Urinary bladder (tissue), 3 donors: ENCODE measurements at regions not wholly inside any gene's neighbourhood (a gene's known extent, or its start where the extent isn't known, plus 50 kb on each side); places are given as distances from the start of the nearest gene placed in this dataset.

Experiments
- DNase-seq: peaks from one replicate; pipeline ENCODE4 v3.0.0-alpha.2; 2015; ENCODE audit errors: extremely low spot score
- H3K27ac ChIP-seq: one replicate; pipeline ENCODE4 v1.5.1; 2013; ENCODE audit warnings: low read depth, mild to moderate bottlenecking, moderate library complexity
- H3K36me3 ChIP-seq: one replicate; pipeline ENCODE4 v1.6.1; 2013; ENCODE audit warnings: mild to moderate bottlenecking, moderate library complexity; ENCODE audit not compliant: insufficient read depth
- H3K4me1 ChIP-seq: one replicate; pipeline ENCODE4 v1.6.1; 2013; ENCODE audit warnings: mild to moderate bottlenecking, moderate library complexity; ENCODE audit not compliant: insufficient read depth
- H3K4me3 ChIP-seq: one replicate; pipeline ENCODE4 v1.5.1; 2013; ENCODE audit warnings: low read depth, low read length
- WGBS: extraction: QIAGEN DNeasy Blood & Tissue Kit; methylation state at CpG from one replicate; pipeline ENCODE4 v1.1.7; 2013; 5-methylcytosine and 5-hydroxymethylcytosine counted together
- donor health status: healthy with polysubstance abuse.
- donor health status: healthy.

GRCh38 chr21:38167345-38167744 is 89.4 kb upstream of the KCNJ15 start:
- H3K4me3 ChIP-seq, result no peak overlapping the region
- no peaks in the 10 kb centered on the region for H3K36me3 ChIP-seq
- 91% methylated on average over 3 of the region's 3 CpGs for WGBS
- H3K27ac ChIP-seq, result no peak overlapping the region
- DNase-seq, result no peak
- no peaks in the 10 kb centered on the region for H3K4me1 ChIP-seq

GRCh38 chr21:38170283-38170682 is 86.5 kb upstream of the KCNJ15 start:
- no peak overlapping the region for H3K27ac ChIP-seq
- H3K4me1 ChIP-seq, result no peaks in the 10 kb centered on the region
- H3K4me3 ChIP-seq, result no peak overlapping the region
- DNase-seq, result no peak
- no peaks in the 10 kb centered on the region for H3K36me3 ChIP-seq
- 50% methylated on average over 2 of the region's 2 CpGs for WGBS

- H3K27ac ChIP-seq, result no peak overlapping the region
Measured at GRCh38 chr21:38170704-38171682, 85.8 kb upstream of the KCNJ15 start.

GRCh38 chr21:38171723-38172344 is 85.0 kb upstream of the KCNJ15 start:
- H3K4me1 ChIP-seq, result no peaks in the 10 kb centered on the region
- no peak overlapping the region for H3K27ac ChIP-seq
- DNase-seq, result no peak
- H3K4me3 ChIP-seq, result no peak overlapping the region
- WGBS, result 58% methylated on average over 12 of the region's 12 CpGs
- no peaks in the 10 kb centered on the region for H3K36me3 ChIP-seq

More at GRCh38 chr21:38170704-38171682, 85.8 kb upstream of the KCNJ15 start:
- no peaks in the 10 kb centered on the region for H3K4me1 ChIP-seq
- no peak for DNase-seq
- no peak overlapping the region for H3K4me3 ChIP-seq
- 61% methylated on average over 8 of the region's 8 CpGs for WGBS
- H3K36me3 ChIP-seq, result no peaks in the 10 kb centered on the region

GRCh38 chr21:38173276-38174035 is 83.3 kb upstream of the KCNJ15 start:
- no peak for DNase-seq
- H3K4me3 ChIP-seq, result no peak overlapping the region
- H3K36me3 ChIP-seq, result no peaks in the 10 kb centered on the region
- H3K27ac ChIP-seq, result no peak overlapping the region
- WGBS, result 93% methylated on average over 3 of the region's 3 CpGs
- H3K4me1 ChIP-seq, result no peaks in the 10 kb centered on the region

GRCh38 chr21:38175306-38175705 is 81.5 kb upstream of the KCNJ15 start:
- DNase-seq, result no peak

GRCh38 chr21:38177919-38178652 is 78.7 kb upstream of the KCNJ15 start:
- no peak overlapping the region for H3K27ac ChIP-seq
- H3K36me3 ChIP-seq, result no peaks in the 10 kb centered on the region
- no peaks in the 10 kb centered on the region for H3K4me1 ChIP-seq
- DNase-seq, result no peak
- H3K4me3 ChIP-seq, result no peak overlapping the region
- WGBS, result 89% methylated on average over 3 of the region's 5 CpGs

More at GRCh38 chr21:38175306-38175705, 81.5 kb upstream of the KCNJ15 start:
- WGBS, result 49% methylated on average over 1 of the region's 1 CpG
- Histone ChIP-seq H3K4me3 (no peak overlapping the region), H3K36me3 (no peaks in the 10 kb centered on the region), H3K27ac (no peak overlapping the region), H3K4me1 (no peaks in the 10 kb centered on the region)

GRCh38 chr21:38178653-38179470 is 77.9 kb upstream of the KCNJ15 start:
- no peaks in the 10 kb centered on the region for H3K4me1 ChIP-seq
- no peak overlapping the region for H3K27ac ChIP-seq
- WGBS, result 80% methylated on average over 6 of the region's 6 CpGs
- no peaks in the 10 kb centered on the region for H3K36me3 ChIP-seq
- DNase-seq, result no peak
- no peak overlapping the region for H3K4me3 ChIP-seq

GRCh38 chr21:38179511-38179910 is 77.3 kb upstream of the KCNJ15 start:
- H3K4me3 ChIP-seq, result no peak overlapping the region
- no peaks in the 10 kb centered on the region for H3K4me1 ChIP-seq
- H3K36me3 ChIP-seq, result no peaks in the 10 kb centered on the region
- no peak overlapping the region for H3K27ac ChIP-seq
- 86% methylated on average over 2 of the region's 2 CpGs for WGBS
- DNase-seq, result no peak

GRCh38 chr21:38181096-38181495 is 75.7 kb upstream of the KCNJ15 start:
- WGBS, result 58% methylated on average over 4 of the region's 4 CpGs
- Histone ChIP-seq H3K27ac (no peak overlapping the region), H3K36me3 (no peaks in the 10 kb centered on the region), H3K4me1 (no peaks in the 10 kb centered on the region), H3K4me3 (no peak overlapping the region)
- no peak for DNase-seq

- DNase-seq, result no peak
- 64% methylated on average over 2 of the region's 2 CpGs for WGBS
- Histone ChIP-seq H3K4me3 (no peak overlapping the region), H3K36me3 (no peaks in the 10 kb centered on the region), H3K27ac (no peak overlapping the region), H3K4me1 (no peaks in the 10 kb centered on the region)
Measured at GRCh38 chr21:38182370-38182985, 74.3 kb upstream of the KCNJ15 start.

GRCh38 chr21:38183961-38184360 is 72.8 kb upstream of the KCNJ15 start:
- Histone ChIP-seq H3K4me3 (no peak overlapping the region), H3K27ac (no peak overlapping the region), H3K4me1 (no peaks in the 10 kb centered on the region), H3K36me3 (no peaks in the 10 kb centered on the region)
- no peak for DNase-seq
- 84% methylated on average over 1 of the region's 1 CpG for WGBS
